ENCODE measurements at regions not wholly inside any gene's neighbourhood (a gene's known extent, or its start where the extent isn't known, plus 50 kb on each side); places are given as distances from the start of the nearest gene placed in this dataset.

- TF ChIP-seq CTCF (IDR thresholded peaks at IDR 0.05; ENCODE audit: extremely low read depth in 1 of 2, insufficient read depth in 1 of 2, low read depth in 1 of 2, low read length in 2 of 2) (no peak), POLR2AphosphoS5 (IDR thresholded peaks at IDR 0.05; ENCODE audit: insufficient read depth, low read depth, low read length) (no peak), JUN (IDR thresholded peaks at IDR 0.05; ENCODE audit: borderline replicate concordance, insufficient read depth, insufficient read length, low read depth) (no peak), EZH2 (IDR thresholded peaks at IDR 0.05; ENCODE audit: borderline replicate concordance, low read depth, low read length, severe bottlenecking) (no peak), MAX (IDR thresholded peaks at IDR 0.05; ENCODE audit: insufficient read depth, insufficient read length) (no peak), MYC (IDR thresholded peaks at IDR 0.05; ENCODE audit: low read depth, low read length) (no peak), POLR2A (IDR thresholded peaks at IDR 0.05; ENCODE audit: low read depth, low read length) (no peak), FOS (IDR thresholded peaks at IDR 0.05; ENCODE audit: borderline replicate concordance, insufficient read depth, low read length) (no peak), GATA2 (IDR thresholded peaks at IDR 0.05; ENCODE audit: insufficient read depth, insufficient read length, low read depth, low read length) (no peak)
Observed at GRCh38 chr7:24158975-24159374, 125.0 kb upstream of the NPY start.

Measured in endothelial cell of umbilical vein (primary cell).